SK-N-SH (cell line): ENCODE measurements at regions not wholly inside any gene's neighbourhood (a gene's known extent, or its start where the extent isn't known, plus 50 kb on each side); places are given as distances from the start of the nearest gene placed in this dataset.

Source experiments
- CHD2 ChIP-seq: fragments of 150-350 bp; IDR thresholded peaks from 2 replicates; pipeline ENCODE4 v1.6.1; 2018; ENCODE audit warnings: low read length; ENCODE audit not compliant: partially characterized antibody
- FOXM1 ChIP-seq: IDR thresholded peaks from 2 replicates; pipeline ENCODE4 v1.4.0; 2012; ENCODE audit warnings: low read depth, mild to moderate bottlenecking
- GABPA ChIP-seq: IDR thresholded peaks from 2 replicates; pipeline ENCODE4 v1.4.0; 2012; ENCODE audit warnings: low read depth, mild to moderate bottlenecking
- MXI1 ChIP-seq: IDR thresholded peaks from 2 replicates; pipeline ENCODE4 v1.6.1; 2012; ENCODE audit warnings: mild to moderate bottlenecking, low read depth, low read length, improper control_type of control experiment
- RXRA ChIP-seq: IDR thresholded peaks from 2 replicates; pipeline ENCODE4 v1.4.0; 2012; ENCODE audit warnings: low read depth, mild to moderate bottlenecking, borderline replicate concordance
- SIN3A ChIP-seq: IDR thresholded peaks from 2 replicates; pipeline ENCODE4 v1.6.1; 2012; ENCODE audit warnings: low read depth, mild to moderate bottlenecking, low read length, moderate library complexity, borderline replicate concordance
- USF1 ChIP-seq: IDR thresholded peaks from 2 replicates; pipeline ENCODE4 v1.4.0; 2012; ENCODE audit warnings: low read depth, borderline replicate concordance
- TF ChIP-seq, protein P1 (sequence below): fragments of 200-600 bp; sonication (generic); IDR thresholded peaks from 2 replicates; pipeline ENCODE4 v1.6.1; 2017; ENCODE audit warnings: antibody characterized with exemption, mild to moderate bottlenecking, moderate library complexity
- TF ChIP-seq, protein P2 (sequence below): IDR thresholded peaks from 2 replicates; pipeline ENCODE4 v1.4.0; 2012; ENCODE audit warnings: low read depth

GRCh38 chr13:81223778-81224177, 882.9 kb upstream of the SPRY2 start:
- TF ChIP-seq RXRA (no peak), CHD2 (no peak), USF1 (no peak), SIN3A (no peak), FOXM1 (no peak), GABPA (no peak), MXI1 (no peak)
- TF ChIP-seq, protein P1, sequence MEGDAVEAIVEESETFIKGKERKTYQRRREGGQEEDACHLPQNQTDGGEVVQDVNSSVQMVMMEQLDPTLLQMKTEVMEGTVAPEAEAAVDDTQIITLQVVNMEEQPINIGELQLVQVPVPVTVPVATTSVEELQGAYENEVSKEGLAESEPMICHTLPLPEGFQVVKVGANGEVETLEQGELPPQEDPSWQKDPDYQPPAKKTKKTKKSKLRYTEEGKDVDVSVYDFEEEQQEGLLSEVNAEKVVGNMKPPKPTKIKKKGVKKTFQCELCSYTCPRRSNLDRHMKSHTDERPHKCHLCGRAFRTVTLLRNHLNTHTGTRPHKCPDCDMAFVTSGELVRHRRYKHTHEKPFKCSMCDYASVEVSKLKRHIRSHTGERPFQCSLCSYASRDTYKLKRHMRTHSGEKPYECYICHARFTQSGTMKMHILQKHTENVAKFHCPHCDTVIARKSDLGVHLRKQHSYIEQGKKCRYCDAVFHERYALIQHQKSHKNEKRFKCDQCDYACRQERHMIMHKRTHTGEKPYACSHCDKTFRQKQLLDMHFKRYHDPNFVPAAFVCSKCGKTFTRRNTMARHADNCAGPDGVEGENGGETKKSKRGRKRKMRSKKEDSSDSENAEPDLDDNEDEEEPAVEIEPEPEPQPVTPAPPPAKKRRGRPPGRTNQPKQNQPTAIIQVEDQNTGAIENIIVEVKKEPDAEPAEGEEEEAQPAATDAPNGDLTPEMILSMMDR, result no peak
- TF ChIP-seq, protein P2, sequence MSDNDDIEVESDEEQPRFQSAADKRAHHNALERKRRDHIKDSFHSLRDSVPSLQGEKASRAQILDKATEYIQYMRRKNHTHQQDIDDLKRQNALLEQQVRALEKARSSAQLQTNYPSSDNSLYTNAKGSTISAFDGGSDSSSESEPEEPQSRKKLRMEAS, result no peak
